NB4 (cell line): ENCODE measurements at regions not wholly inside any gene's neighbourhood (a gene's known extent, or its start where the extent isn't known, plus 50 kb on each side); places are given as distances from the start of the nearest gene placed in this dataset.

Source experiments
- DNase-seq: peaks from one replicate; pipeline ENCODE4 v3.0.0; 2010; ENCODE audit warnings: low read depth
- H3K4me3 ChIP-seq: one replicate; pipeline ENCODE4 v1.5.1; 2011; ENCODE audit warnings: mild to moderate bottlenecking, low read depth, low read length, moderate library complexity
- MYC ChIP-seq: IDR thresholded peaks from 2 replicates; pipeline ENCODE4 v1.6.1; 2011; ENCODE audit warnings: low read depth, low read length
- POLR2A ChIP-seq: IDR thresholded peaks from 2 replicates; pipeline ENCODE4 v1.6.1; 2011; ENCODE audit warnings: mild to moderate bottlenecking; ENCODE audit not compliant: insufficient read length; ENCODE audit errors: extremely low read depth
- TF ChIP-seq, protein P1 (sequence below): IDR thresholded peaks from one replicate; pipeline ENCODE4 v1.5.1; 2012; ENCODE audit warnings: low read depth, low read length
- TF ChIP-seq, protein P2 (sequence below): IDR thresholded peaks from 2 replicates; pipeline ENCODE4 v1.6.1; 2011; ENCODE audit warnings: low read depth, low read length

DNA sequence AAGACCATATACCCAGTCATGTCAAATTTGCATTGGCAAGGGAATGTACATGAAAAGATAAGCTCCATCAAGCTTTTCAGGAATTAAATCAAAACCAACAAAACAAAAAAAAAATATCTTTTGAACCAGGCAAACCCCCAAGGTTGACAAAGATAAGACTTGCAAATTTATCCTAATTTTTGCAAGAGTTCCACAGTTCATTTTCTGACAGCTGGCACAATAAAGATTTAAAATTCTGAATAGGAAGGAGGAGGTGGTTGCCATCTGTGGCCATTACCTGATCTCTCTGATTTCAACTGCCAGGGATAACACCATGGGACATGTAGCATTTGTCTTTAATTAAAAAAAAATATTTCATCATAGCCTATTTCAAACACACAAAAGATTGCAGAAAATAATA is 135.9 kb upstream of the SHISA6 start:
- DNase-seq: no peak
- no peak overlapping the region for H3K4me3 ChIP-seq
- TF ChIP-seq MYC (no peak), POLR2A (no peak)
- TF ChIP-seq, protein P1, sequence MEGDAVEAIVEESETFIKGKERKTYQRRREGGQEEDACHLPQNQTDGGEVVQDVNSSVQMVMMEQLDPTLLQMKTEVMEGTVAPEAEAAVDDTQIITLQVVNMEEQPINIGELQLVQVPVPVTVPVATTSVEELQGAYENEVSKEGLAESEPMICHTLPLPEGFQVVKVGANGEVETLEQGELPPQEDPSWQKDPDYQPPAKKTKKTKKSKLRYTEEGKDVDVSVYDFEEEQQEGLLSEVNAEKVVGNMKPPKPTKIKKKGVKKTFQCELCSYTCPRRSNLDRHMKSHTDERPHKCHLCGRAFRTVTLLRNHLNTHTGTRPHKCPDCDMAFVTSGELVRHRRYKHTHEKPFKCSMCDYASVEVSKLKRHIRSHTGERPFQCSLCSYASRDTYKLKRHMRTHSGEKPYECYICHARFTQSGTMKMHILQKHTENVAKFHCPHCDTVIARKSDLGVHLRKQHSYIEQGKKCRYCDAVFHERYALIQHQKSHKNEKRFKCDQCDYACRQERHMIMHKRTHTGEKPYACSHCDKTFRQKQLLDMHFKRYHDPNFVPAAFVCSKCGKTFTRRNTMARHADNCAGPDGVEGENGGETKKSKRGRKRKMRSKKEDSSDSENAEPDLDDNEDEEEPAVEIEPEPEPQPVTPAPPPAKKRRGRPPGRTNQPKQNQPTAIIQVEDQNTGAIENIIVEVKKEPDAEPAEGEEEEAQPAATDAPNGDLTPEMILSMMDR: no peak
- TF ChIP-seq, protein P2, sequence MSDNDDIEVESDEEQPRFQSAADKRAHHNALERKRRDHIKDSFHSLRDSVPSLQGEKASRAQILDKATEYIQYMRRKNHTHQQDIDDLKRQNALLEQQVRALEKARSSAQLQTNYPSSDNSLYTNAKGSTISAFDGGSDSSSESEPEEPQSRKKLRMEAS: no peak

DNA sequence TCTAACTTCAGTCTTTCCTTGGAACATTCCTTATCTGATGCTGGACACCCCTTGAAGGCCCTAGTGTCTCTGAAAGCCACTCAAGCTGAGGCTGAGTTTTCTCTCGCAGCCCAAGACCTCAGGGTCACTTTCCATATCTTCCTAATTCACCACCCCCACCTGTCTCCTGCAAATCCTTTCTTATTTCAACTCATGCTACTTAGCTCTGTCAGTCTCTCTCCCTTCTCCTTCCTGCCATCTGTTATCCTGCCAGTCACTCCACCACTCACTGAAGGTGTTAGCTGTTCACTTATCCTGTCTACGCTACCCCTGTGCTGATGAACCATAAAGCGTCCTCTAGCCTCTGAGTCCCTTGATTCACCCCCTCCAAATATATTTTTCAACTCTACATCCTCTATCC is 143.9 kb upstream of the SHISA6 start:
- H3K4me3 ChIP-seq: no peak overlapping the region
- no peak for TF ChIP-seq MYC
- TF ChIP-seq, protein P1: no peak
- TF ChIP-seq POLR2A: no peak
- TF ChIP-seq, protein P2: no peak
- DNase-seq: no peak

DNA sequence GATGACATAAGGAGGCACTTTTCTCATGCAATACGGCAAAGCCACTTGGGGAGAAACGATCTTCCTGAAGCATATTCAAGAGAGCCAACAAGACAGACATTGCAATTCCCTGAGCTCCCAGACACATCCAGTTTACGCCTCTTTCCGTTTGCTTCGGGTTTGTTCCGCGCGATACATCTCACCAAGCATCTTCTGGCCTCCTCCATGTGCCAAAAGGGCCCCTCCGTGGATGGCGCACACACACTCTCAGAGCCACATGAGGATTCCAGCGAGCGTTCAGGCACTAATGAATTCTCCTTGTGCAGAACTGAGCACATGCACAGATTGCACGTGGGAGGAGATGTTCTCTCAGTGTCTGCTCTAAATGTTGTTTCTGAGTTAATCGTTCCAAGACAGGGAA is 146.7 kb upstream of the SHISA6 start:
- DNase-seq: no peak
- H3K4me3 ChIP-seq: no peak overlapping the region

DNA sequence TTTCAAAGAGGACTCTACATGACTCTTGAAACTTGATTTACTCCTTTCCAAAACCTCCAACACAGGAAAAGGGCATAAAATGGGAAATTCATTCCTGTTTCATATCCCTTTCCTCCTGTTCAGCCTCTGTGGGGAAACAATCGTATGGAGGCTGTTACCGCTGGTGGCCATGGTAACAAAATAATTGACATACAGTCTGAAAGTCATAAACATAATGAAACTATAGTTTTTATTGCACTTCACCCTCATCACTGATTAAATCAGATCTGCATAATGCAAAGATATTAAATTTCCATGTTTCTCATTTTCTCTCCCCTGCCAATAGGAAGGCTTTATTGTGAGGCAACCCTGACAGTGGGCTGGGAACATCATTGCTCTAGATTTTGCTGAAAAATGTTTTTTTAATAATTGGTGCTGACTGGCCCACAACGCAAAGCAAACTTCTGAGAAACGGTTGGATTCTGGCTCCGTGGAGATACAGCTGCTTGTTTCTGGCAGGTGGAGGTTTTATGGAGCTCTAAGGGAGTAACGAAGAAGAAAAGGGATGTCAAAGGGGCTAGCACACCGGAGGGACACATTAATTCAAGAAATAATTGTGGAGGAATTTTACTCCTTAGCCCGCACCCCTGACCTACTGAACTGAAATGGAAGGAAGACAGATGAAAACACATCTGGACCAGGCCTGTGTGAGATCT is 154.2 kb upstream of the SHISA6 start:
- DNase-seq: no peak
- TF ChIP-seq POLR2A: no peak
- no peak for TF ChIP-seq MYC
- TF ChIP-seq, protein P1: no peak
- TF ChIP-seq, protein P2: no peak
- H3K4me3 ChIP-seq: no peak overlapping the region

More for the DNA sequence above, 146.7 kb upstream of the SHISA6 start:
- TF ChIP-seq, protein P2: no peak
- TF ChIP-seq POLR2A (no peak), MYC (no peak)
- TF ChIP-seq, protein P1: no peak

DNA sequence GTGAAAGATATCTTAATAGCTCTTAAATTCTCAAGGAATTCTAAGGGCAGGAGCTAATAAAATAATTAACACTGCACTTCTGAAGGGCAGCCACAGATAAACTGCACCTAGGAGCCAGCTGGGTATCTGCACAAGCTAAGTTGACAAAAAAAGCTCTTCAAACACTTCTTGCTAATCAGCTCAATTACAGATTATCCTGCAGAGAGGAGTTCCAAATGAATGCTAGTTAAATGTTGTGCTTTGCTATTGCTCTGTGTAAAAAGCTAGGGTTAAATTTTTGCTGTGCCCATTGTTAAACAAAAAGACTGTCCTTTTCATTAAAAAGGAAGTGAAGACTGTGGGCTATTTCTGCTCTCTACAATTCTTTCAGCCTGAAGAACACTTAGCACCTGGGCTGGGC is 158.5 kb upstream of the SHISA6 start:
- TF ChIP-seq MYC (no peak), POLR2A (no peak)
- TF ChIP-seq, protein P1: no peak
- TF ChIP-seq, protein P2: no peak
- no peak overlapping the region for H3K4me3 ChIP-seq
- no peak for DNase-seq
